GM23338 (cell line): ENCODE measurements at regions not wholly inside any gene's neighbourhood (a gene's known extent, or its start where the extent isn't known, plus 50 kb on each side); places are given as distances from the start of the nearest gene placed in this dataset.

Source experiments
- EZH2 ChIP-seq: fragments of 200-600 bp; sonication (generic); IDR thresholded peaks from one replicate; pipeline ENCODE4 v1.8.0; 2017; ENCODE audit warnings: antibody characterized with exemption, mild to moderate bottlenecking, low read depth; ENCODE audit not compliant: unreplicated experiment
- EZH2phosphoT487 ChIP-seq: fragments of 200-600 bp; sonication (generic); IDR thresholded peaks from one replicate; pipeline ENCODE4 v1.8.1; 2018; ENCODE audit warnings: antibody characterized with exemption; ENCODE audit not compliant: unreplicated experiment
- POLR2AphosphoS5 ChIP-seq: IDR thresholded peaks from 2 replicates; pipeline ENCODE4 v1.6.1; 2016; ENCODE audit warnings: antibody characterized with exemption, low read depth
- REST ChIP-seq: IDR thresholded peaks from one replicate; pipeline ENCODE4 v1.6.1; 2018; ENCODE audit warnings: antibody characterized with exemption; ENCODE audit not compliant: unreplicated experiment
- ZNF114 ChIP-seq: fragments of 250-450 bp; sonication (Bioruptor Pico); IDR thresholded peaks from 2 replicates; pipeline ENCODE4 v1.5.0; 2020; ENCODE audit warnings: mild to moderate bottlenecking, moderate library complexity
- TF ChIP-seq, protein P1 (sequence below): fragments of 250-450 bp; sonication (Bioruptor Pico); IDR thresholded peaks from 2 replicates; pipeline ENCODE4 v1.5.0; 2020; ENCODE audit warnings: mild to moderate bottlenecking, moderate library complexity
- TF ChIP-seq, protein P2 (sequence below): IDR thresholded peaks from 2 replicates; pipeline ENCODE4 v1.6.1; 2016; ENCODE audit warnings: antibody characterized with exemption

GRCh38 chr6:19205076-19205475 lies 632.1 kb upstream of the ID4 start (continued):
- TF ChIP-seq REST (no peak), EZH2 (no peak), ZNF114 (CRISPR knock-in tag) (no peak), POLR2AphosphoS5 (no peak), EZH2phosphoT487 (no peak)
- TF ChIP-seq, protein P1, sequence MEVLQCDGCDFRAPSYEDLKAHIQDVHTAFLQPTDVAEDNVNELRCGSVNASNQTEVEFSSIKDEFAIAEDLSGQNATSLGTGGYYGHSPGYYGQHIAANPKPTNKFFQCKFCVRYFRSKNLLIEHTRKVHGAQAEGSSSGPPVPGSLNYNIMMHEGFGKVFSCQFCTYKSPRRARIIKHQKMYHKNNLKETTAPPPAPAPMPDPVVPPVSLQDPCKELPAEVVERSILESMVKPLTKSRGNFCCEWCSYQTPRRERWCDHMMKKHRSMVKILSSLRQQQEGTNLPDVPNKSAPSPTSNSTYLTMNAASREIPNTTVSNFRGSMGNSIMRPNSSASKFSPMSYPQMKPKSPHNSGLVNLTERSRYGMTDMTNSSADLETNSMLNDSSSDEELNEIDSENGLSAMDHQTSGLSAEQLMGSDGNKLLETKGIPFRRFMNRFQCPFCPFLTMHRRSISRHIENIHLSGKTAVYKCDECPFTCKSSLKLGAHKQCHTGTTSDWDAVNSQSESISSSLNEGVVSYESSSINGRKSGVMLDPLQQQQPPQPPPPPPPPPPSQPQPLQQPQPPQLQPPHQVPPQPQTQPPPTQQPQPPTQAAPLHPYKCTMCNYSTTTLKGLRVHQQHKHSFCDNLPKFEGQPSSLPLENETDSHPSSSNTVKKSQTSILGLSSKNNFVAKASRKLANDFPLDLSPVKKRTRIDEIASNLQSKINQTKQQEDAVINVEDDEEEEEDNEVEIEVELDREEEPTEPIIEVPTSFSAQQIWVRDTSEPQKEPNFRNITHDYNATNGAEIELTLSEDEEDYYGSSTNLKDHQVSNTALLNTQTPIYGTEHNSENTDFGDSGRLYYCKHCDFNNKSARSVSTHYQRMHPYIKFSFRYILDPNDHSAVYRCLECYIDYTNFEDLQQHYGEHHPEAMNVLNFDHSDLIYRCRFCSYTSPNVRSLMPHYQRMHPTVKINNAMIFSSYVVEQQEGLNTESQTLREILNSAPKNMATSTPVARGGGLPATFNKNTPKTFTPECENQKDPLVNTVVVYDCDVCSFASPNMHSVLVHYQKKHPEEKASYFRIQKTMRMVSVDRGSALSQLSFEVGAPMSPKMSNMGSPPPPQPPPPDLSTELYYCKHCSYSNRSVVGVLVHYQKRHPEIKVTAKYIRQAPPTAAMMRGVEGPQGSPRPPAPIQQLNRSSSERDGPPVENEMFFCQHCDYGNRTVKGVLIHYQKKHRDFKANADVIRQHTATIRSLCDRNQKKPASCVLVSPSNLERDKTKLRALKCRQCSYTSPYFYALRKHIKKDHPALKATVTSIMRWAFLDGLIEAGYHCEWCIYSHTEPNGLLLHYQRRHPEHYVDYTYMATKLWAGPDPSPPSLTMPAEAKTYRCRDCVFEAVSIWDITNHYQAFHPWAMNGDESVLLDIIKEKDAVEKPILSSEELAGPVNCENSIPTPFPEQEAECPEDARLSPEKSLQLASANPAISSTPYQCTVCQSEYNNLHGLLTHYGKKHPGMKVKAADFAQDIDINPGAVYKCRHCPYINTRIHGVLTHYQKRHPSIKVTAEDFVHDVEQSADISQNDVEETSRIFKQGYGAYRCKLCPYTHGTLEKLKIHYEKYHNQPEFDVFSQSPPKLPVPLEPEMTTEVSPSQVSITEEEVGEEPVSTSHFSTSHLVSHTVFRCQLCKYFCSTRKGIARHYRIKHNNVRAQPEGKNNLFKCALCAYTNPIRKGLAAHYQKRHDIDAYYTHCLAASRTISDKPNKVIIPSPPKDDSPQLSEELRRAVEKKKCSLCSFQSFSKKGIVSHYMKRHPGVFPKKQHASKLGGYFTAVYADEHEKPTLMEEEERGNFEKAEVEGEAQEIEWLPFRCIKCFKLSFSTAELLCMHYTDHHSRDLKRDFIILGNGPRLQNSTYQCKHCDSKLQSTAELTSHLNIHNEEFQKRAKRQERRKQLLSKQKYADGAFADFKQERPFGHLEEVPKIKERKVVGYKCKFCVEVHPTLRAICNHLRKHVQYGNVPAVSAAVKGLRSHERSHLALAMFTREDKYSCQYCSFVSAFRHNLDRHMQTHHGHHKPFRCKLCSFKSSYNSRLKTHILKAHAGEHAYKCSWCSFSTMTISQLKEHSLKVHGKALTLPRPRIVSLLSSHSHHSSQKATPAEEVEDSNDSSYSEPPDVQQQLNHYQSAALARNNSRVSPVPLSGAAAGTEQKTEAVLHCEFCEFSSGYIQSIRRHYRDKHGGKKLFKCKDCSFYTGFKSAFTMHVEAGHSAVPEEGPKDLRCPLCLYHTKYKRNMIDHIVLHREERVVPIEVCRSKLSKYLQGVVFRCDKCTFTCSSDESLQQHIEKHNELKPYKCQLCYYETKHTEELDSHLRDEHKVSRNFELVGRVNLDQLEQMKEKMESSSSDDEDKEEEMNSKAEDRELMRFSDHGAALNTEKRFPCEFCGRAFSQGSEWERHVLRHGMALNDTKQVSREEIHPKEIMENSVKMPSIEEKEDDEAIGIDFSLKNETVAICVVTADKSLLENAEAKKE: no peak
- TF ChIP-seq, protein P2, sequence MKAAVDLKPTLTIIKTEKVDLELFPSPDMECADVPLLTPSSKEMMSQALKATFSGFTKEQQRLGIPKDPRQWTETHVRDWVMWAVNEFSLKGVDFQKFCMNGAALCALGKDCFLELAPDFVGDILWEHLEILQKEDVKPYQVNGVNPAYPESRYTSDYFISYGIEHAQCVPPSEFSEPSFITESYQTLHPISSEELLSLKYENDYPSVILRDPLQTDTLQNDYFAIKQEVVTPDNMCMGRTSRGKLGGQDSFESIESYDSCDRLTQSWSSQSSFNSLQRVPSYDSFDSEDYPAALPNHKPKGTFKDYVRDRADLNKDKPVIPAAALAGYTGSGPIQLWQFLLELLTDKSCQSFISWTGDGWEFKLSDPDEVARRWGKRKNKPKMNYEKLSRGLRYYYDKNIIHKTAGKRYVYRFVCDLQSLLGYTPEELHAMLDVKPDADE: no peak
